Loucy (cell line): ENCODE measurements at regions not wholly inside any gene's neighbourhood (a gene's known extent, or its start where the extent isn't known, plus 50 kb on each side); places are given as distances from the start of the nearest gene placed in this dataset.

Experiments
- H2AFZ ChIP-seq: fragments of 200-600 bp; sonication (generic); 2 replicates; pipeline ENCODE4 v1.6.0; 2016; ENCODE audit warnings: antibody characterized with exemption, mild to moderate bottlenecking, low read length, moderate library complexity
- H3F3A ChIP-seq: fragments of 200-600 bp; 2 replicates; pipeline ENCODE4 v1.6.0; 2016; ENCODE audit warnings: antibody characterized with exemption, low read depth, mild to moderate bottlenecking
- H3K27me3 ChIP-seq: fragments of 200-600 bp; sonication (generic); 2 replicates; pipeline ENCODE4 v1.6.1; 2014; ENCODE audit warnings: low read length, mild to moderate bottlenecking; ENCODE audit not compliant: insufficient read depth, poor library complexity, severe bottlenecking
- H3K36me3 ChIP-seq: fragments of 200-600 bp; sonication (generic); 2 replicates; pipeline ENCODE4 v1.6.1; 2016; ENCODE audit warnings: low read length; ENCODE audit not compliant: insufficient read depth
- H3K4me1 ChIP-seq: fragments of 200-600 bp; sonication (generic); 2 replicates; pipeline ENCODE4 v1.5.1; 2014; ENCODE audit warnings: low read length, mild to moderate bottlenecking; ENCODE audit not compliant: insufficient read depth, poor library complexity, severe bottlenecking
- H3K4me2 ChIP-seq: fragments of 200-600 bp; sonication (generic); 2 replicates; pipeline ENCODE4 v1.6.0; 2014; ENCODE audit warnings: antibody characterized with exemption, low read length, low read depth, mild to moderate bottlenecking; ENCODE audit not compliant: poor library complexity, severe bottlenecking
- H3K4me3 ChIP-seq: fragments of 200-600 bp; sonication (generic); 2 replicates; pipeline ENCODE4 v1.5.1; 2014; ENCODE audit warnings: low read length, mild to moderate bottlenecking, mixed read lengths; ENCODE audit not compliant: poor library complexity, severe bottlenecking
- H3K79me2 ChIP-seq: fragments of 200-600 bp; sonication (generic); 2 replicates; pipeline ENCODE4 v1.6.1; 2014; ENCODE audit warnings: low read length; ENCODE audit not compliant: insufficient read depth
- H3K9ac ChIP-seq: fragments of 200-600 bp; sonication (generic); 2 replicates; pipeline ENCODE4 v1.6.0; 2014; ENCODE audit warnings: mild to moderate bottlenecking, low read depth, low read length, moderate library complexity; ENCODE audit not compliant: poor library complexity, severe bottlenecking
- H3K9me2 ChIP-seq: fragments of 200-600 bp; sonication (generic); replicated peaks from 2 replicates; pipeline ENCODE4 v1.6.1; 2016; ENCODE audit warnings: low read depth, low read length, mixed read lengths
- H3K9me3 ChIP-seq: fragments of 200-600 bp; sonication (generic); 2 replicates; pipeline ENCODE4 v1.6.1; 2014; ENCODE audit warnings: mild to moderate bottlenecking, antibody characterized with exemption, low read length, low read depth; ENCODE audit not compliant: insufficient read depth
- H4K20me1 ChIP-seq: fragments of 200-600 bp; sonication (generic); 2 replicates; pipeline ENCODE4 v1.6.0; 2014; ENCODE audit warnings: antibody characterized with exemption, low read length, mild to moderate bottlenecking; ENCODE audit not compliant: insufficient read depth, poor library complexity, severe bottlenecking
- EZH2phosphoT487 ChIP-seq: fragments of 200-600 bp; IDR thresholded peaks from 2 replicates; pipeline ENCODE4 v1.6.1; 2018; ENCODE audit warnings: antibody characterized with exemption, mild to moderate bottlenecking, moderate library complexity, borderline replicate concordance
- TF ChIP-seq, protein P1 (sequence below): fragments of 200-600 bp; sonication (generic); conservative IDR thresholded peaks from 2 replicates; pipeline ENCODE4 v1.5.1; 2014; ENCODE audit warnings: mild to moderate bottlenecking, antibody characterized with exemption, low read length

GRCh38 chr5:67409126-67409777 is 212.7 kb upstream of the CD180 start:
- H3K27me3 ChIP-seq, result no peaks in the 10 kb centered on the region
- no peak overlapping the region for H2AFZ ChIP-seq
- no peaks in the 10 kb centered on the region for H3K79me2 ChIP-seq
- no peaks in the 10 kb centered on the region for H3K9me3 ChIP-seq
- H3F3A ChIP-seq, result no peaks in the 10 kb centered on the region
- no peaks in the 10 kb centered on the region for H4K20me1 ChIP-seq
- no peaks in the 10 kb centered on the region for H3K36me3 ChIP-seq
- H3K9me2 ChIP-seq, result no peaks in the 10 kb centered on the region
- no peak for TF ChIP-seq EZH2phosphoT487
- TF ChIP-seq, protein P1, sequence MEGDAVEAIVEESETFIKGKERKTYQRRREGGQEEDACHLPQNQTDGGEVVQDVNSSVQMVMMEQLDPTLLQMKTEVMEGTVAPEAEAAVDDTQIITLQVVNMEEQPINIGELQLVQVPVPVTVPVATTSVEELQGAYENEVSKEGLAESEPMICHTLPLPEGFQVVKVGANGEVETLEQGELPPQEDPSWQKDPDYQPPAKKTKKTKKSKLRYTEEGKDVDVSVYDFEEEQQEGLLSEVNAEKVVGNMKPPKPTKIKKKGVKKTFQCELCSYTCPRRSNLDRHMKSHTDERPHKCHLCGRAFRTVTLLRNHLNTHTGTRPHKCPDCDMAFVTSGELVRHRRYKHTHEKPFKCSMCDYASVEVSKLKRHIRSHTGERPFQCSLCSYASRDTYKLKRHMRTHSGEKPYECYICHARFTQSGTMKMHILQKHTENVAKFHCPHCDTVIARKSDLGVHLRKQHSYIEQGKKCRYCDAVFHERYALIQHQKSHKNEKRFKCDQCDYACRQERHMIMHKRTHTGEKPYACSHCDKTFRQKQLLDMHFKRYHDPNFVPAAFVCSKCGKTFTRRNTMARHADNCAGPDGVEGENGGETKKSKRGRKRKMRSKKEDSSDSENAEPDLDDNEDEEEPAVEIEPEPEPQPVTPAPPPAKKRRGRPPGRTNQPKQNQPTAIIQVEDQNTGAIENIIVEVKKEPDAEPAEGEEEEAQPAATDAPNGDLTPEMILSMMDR, result no peak
- H3K4me2 ChIP-seq, result no peak overlapping the region
- no peaks in the 10 kb centered on the region for H3K4me1 ChIP-seq
- H3K9ac ChIP-seq, result no peak overlapping the region
- H3K4me3 ChIP-seq, result no peak overlapping the region

GRCh38 chr5:67407979-67408378 is 211.4 kb upstream of the CD180 start:
- H3K36me3 ChIP-seq, result no peaks in the 10 kb centered on the region
- no peak overlapping the region for H3K4me3 ChIP-seq
- no peaks in the 10 kb centered on the region for H4K20me1 ChIP-seq
- H3K9ac ChIP-seq, result no peak overlapping the region
- TF ChIP-seq, protein P1, result no peak
- no peak for TF ChIP-seq EZH2phosphoT487
- no peaks in the 10 kb centered on the region for H3F3A ChIP-seq
- no peaks in the 10 kb centered on the region for H3K27me3 ChIP-seq
- no peaks in the 10 kb centered on the region for H3K79me2 ChIP-seq
- H3K9me2 ChIP-seq, result no peaks in the 10 kb centered on the region
- H2AFZ ChIP-seq, result no peak overlapping the region
- no peaks in the 10 kb centered on the region for H3K4me1 ChIP-seq
- H3K4me2 ChIP-seq, result no peak overlapping the region
- H3K9me3 ChIP-seq, result no peaks in the 10 kb centered on the region

- Histone ChIP-seq H3K9me2 (no peaks in the 10 kb centered on the region), H3K4me2 (no peak overlapping the region), H3F3A (no peaks in the 10 kb centered on the region), H2AFZ (no peak overlapping the region), H3K4me1 (no peaks in the 10 kb centered on the region), H3K9me3 (no peaks in the 10 kb centered on the region), H3K79me2 (no peaks in the 10 kb centered on the region), H3K9ac (no peak overlapping the region), H3K4me3 (no peak overlapping the region), H4K20me1 (no peaks in the 10 kb centered on the region), H3K36me3 (no peaks in the 10 kb centered on the region), H3K27me3 (no peaks in the 10 kb centered on the region)
- TF ChIP-seq EZH2phosphoT487, result no peak
- TF ChIP-seq, protein P1, result no peak
Observed at GRCh38 chr5:67405755-67406154, 209.2 kb upstream of the CD180 start.
